ENCODE measurements at regions not wholly inside any gene's neighbourhood (a gene's known extent, or its start where the extent isn't known, plus 50 kb on each side); places are given as distances from the start of the nearest gene placed in this dataset.

DNA sequence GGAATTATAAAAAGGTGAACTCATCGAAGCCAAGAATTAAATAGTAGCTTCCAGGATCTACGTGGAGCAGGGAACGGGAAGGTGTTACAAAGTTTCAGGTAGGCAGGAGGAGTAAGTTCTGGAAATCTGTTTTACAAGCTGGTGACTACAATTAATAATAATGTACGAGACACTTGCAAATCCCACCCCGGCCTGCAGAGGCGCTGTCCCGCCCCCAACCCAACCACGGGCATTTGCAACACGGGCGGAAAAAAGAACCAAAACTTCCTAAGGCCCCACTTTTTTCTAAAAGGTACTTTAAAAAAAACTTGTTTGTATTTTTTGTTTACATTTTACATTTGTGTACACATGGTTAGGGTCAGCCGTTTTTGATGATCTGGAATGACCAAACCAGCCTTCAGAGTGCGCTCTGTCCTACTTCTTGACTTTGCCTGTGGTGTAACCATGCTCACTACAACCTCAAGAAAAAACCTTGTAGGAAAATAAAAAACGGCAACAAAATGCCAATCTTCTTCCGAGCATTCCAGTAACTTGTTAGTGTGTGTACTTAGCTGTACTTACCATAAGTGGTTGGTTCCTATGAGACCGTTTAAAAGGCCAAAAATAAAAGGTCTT lies 449.6 kb upstream of the B3GAT1 start:
- no peaks in the 10 kb centered on the region for H3K9me3 ChIP-seq
- TF ChIP-seq POLR2A (IDR thresholded peaks at IDR 0.05) = no peak
- TF ChIP-seq, protein P1, sequence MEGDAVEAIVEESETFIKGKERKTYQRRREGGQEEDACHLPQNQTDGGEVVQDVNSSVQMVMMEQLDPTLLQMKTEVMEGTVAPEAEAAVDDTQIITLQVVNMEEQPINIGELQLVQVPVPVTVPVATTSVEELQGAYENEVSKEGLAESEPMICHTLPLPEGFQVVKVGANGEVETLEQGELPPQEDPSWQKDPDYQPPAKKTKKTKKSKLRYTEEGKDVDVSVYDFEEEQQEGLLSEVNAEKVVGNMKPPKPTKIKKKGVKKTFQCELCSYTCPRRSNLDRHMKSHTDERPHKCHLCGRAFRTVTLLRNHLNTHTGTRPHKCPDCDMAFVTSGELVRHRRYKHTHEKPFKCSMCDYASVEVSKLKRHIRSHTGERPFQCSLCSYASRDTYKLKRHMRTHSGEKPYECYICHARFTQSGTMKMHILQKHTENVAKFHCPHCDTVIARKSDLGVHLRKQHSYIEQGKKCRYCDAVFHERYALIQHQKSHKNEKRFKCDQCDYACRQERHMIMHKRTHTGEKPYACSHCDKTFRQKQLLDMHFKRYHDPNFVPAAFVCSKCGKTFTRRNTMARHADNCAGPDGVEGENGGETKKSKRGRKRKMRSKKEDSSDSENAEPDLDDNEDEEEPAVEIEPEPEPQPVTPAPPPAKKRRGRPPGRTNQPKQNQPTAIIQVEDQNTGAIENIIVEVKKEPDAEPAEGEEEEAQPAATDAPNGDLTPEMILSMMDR (IDR thresholded peaks at IDR 0.05 in 4 of 5, conservative IDR thresholded peaks at IDR 0.05 in 1 of 5) = no peak
- no peaks in the 10 kb centered on the region for H3K36me3 ChIP-seq
- no peaks in the 10 kb centered on the region for H3K4me1 ChIP-seq
- no peak for DNase-seq
- in situ Hi-C loops (cut with MboI; ENCODE audit: low sequenced_read_pairs in 4 of 4) = no loop called here
- ATAC-seq = no peak
- H3K4me3 ChIP-seq = no peak overlapping the region
- no peak overlapping the region for H3K27ac ChIP-seq
- intact Hi-C loops (cut with DNase I; ENCODE audit: low total_unique reads) = no loop called here
- H3K27me3 ChIP-seq = peaks cover 0 to 4% (median 0%) of the 10 kb centered on the region in 3 donors

GRCh38 chr11:134858783-134859480 lies 446.9 kb upstream of the B3GAT1 start:
- H3K4me1 ChIP-seq = no peaks in the 10 kb centered on the region
- no peaks in the 10 kb centered on the region for H3K36me3 ChIP-seq
- DNase-seq (no peak), ATAC-seq (no peak)
- H3K27ac ChIP-seq = no peak overlapping the region
- H3K4me3 ChIP-seq = no peak overlapping the region
- no peak for TF ChIP-seq POLR2A (IDR thresholded peaks at IDR 0.05)
- TF ChIP-seq, protein P1 (IDR thresholded peaks at IDR 0.05 in 4 of 5, conservative IDR thresholded peaks at IDR 0.05 in 1 of 5) = no peak
- peaks cover 0 to 4% (median 0%) of the 10 kb centered on the region in 3 donors for H3K27me3 ChIP-seq
- in situ Hi-C loops (cut with MboI; ENCODE audit: low sequenced_read_pairs in 4 of 4) (no loop called here), intact Hi-C loops (cut with DNase I; ENCODE audit: low total_unique reads) (no loop called here)
- H3K9me3 ChIP-seq = no peaks in the 10 kb centered on the region

- Histone ChIP-seq H3K27ac (no peak overlapping the region), H3K9me3 (no peaks in the 10 kb centered on the region), H3K27me3 (peaks cover 0 to 4% (median 0%) of the 10 kb centered on the region in 3 donors), H3K36me3 (no peaks in the 10 kb centered on the region), H3K4me3 (no peak overlapping the region), H3K4me1 (no peaks in the 10 kb centered on the region)
- intact Hi-C loops (cut with DNase I; ENCODE audit: low total_unique reads) = no loop called here
- TF ChIP-seq, protein P1 (IDR thresholded peaks at IDR 0.05 in 4 of 5, conservative IDR thresholded peaks at IDR 0.05 in 1 of 5) = no peak
- no peak for TF ChIP-seq POLR2A (IDR thresholded peaks at IDR 0.05)
- DNase-seq = no peak
- in situ Hi-C loops (cut with MboI; ENCODE audit: low sequenced_read_pairs in 4 of 4) = no loop called here
- no peak for ATAC-seq
Observed at GRCh38 chr11:134857035-134857434, 445.0 kb upstream of the B3GAT1 start.

- DNase-seq (no peak), ATAC-seq (no peak)
- intact Hi-C loops (cut with DNase I; ENCODE audit: low total_unique reads) (no loop called here), in situ Hi-C loops (cut with MboI; ENCODE audit: low sequenced_read_pairs in 4 of 4) (no loop called here)
- H3K27me3 ChIP-seq = peaks cover 0 to 4% (median 0%) of the 10 kb centered on the region in 3 donors
- no peaks in the 10 kb centered on the region for H3K36me3 ChIP-seq
- no peaks in the 10 kb centered on the region for H3K9me3 ChIP-seq
- no peak for TF ChIP-seq POLR2A (IDR thresholded peaks at IDR 0.05)
- TF ChIP-seq, protein P1 (IDR thresholded peaks at IDR 0.05 in 4 of 5, conservative IDR thresholded peaks at IDR 0.05 in 1 of 5) = no peak
- no peaks in the 10 kb centered on the region for H3K4me1 ChIP-seq
- no peak overlapping the region for H3K4me3 ChIP-seq
- H3K27ac ChIP-seq = no peak overlapping the region
Observed at GRCh38 chr11:134856056-134856971, 444.3 kb upstream of the B3GAT1 start.
